Neural crest cell (in vitro differentiated cells): ENCODE measurements at regions not wholly inside any gene's neighbourhood (a gene's known extent, or its start where the extent isn't known, plus 50 kb on each side); places are given as distances from the start of the nearest gene placed in this dataset.

Experiments
- DNase-seq: peaks from one replicate; pipeline ENCODE4 v3.0.0; 2021; ENCODE audit warnings: low read depth, mixed read lengths, low spot score
- H3K27ac Mint-ChIP-seq: one replicate; pipeline ENCODE4 v1.8.0; 2021; ENCODE audit warnings: mild to moderate bottlenecking, mixed read lengths; ENCODE audit not compliant: unreplicated experiment
- H3K27me3 Mint-ChIP-seq: 2 replicates; pipeline ENCODE4 v1.8.0; 2021; ENCODE audit warnings: low read depth, mild to moderate bottlenecking, mixed read lengths
- H3K36me3 Mint-ChIP-seq: 2 replicates; pipeline ENCODE4 v1.8.0; 2021; ENCODE audit warnings: low read depth, mild to moderate bottlenecking, mixed read lengths
- H3K4me1 Mint-ChIP-seq: 2 replicates; pipeline ENCODE4 v1.8.0; 2021; ENCODE audit warnings: mixed read lengths
- H3K4me3 Mint-ChIP-seq: one replicate; pipeline ENCODE4 v1.8.0; 2021; ENCODE audit warnings: mild to moderate bottlenecking, mixed read lengths
- H3K9me3 Mint-ChIP-seq: 2 replicates; pipeline ENCODE4 v1.8.0; 2021; ENCODE audit warnings: mixed read lengths
- CTCF ChIP-seq: fragments of 200-600 bp; sonication (generic); conservative IDR thresholded peaks from 2 replicates; pipeline ENCODE4 v1.5.0; 2021; ENCODE audit warnings: antibody characterized with exemption, mild to moderate bottlenecking

- no peaks in the 10 kb centered on the region for H3K36me3 Mint-ChIP-seq
- no peaks in the 10 kb centered on the region for H3K4me1 Mint-ChIP-seq
- no peak overlapping the region for H3K27ac Mint-ChIP-seq
- DNase-seq = no peak
- no peak overlapping the region for H3K4me3 Mint-ChIP-seq
- TF ChIP-seq CTCF = no peak
- H3K27me3 Mint-ChIP-seq = no peaks in the 10 kb centered on the region
- H3K9me3 Mint-ChIP-seq = peaks cover 8% of the 10 kb centered on the region
These were observed 1812.2 kb downstream of the PCDH9 start for GRCh38 chr13:65417953-65418352.

GRCh38 chr13:65416784-65417183, 1813.4 kb downstream of the PCDH9 start:
- Mint-ChIP-seq H3K4me3 (no peak overlapping the region), H3K27me3 (no peaks in the 10 kb centered on the region), H3K27ac (no peak overlapping the region), H3K9me3 (peaks cover 3% of the 10 kb centered on the region), H3K36me3 (no peaks in the 10 kb centered on the region), H3K4me1 (no peaks in the 10 kb centered on the region)
- DNase-seq = no peak
- no peak for TF ChIP-seq CTCF

GRCh38 chr13:65414187-65414586, 1815.9 kb downstream of the PCDH9 start:
- no peak for DNase-seq
- H3K36me3 Mint-ChIP-seq = no peaks in the 10 kb centered on the region
- H3K27ac Mint-ChIP-seq = no peak overlapping the region
- no peak overlapping the region for H3K4me3 Mint-ChIP-seq
- no peak for TF ChIP-seq CTCF
- H3K9me3 Mint-ChIP-seq = no peaks in the 10 kb centered on the region
- H3K27me3 Mint-ChIP-seq = no peaks in the 10 kb centered on the region
- no peaks in the 10 kb centered on the region for H3K4me1 Mint-ChIP-seq

GRCh38 chr13:65411521-65411920, 1818.6 kb downstream of the PCDH9 start:
- Mint-ChIP-seq H3K4me3 (no peak overlapping the region), H3K27me3 (no peaks in the 10 kb centered on the region), H3K9me3 (no peaks in the 10 kb centered on the region), H3K4me1 (no peaks in the 10 kb centered on the region), H3K27ac (no peak overlapping the region), H3K36me3 (no peaks in the 10 kb centered on the region)
- no peak for TF ChIP-seq CTCF
- no peak for DNase-seq

- H3K4me1 Mint-ChIP-seq = no peaks in the 10 kb centered on the region
- H3K27me3 Mint-ChIP-seq = no peaks in the 10 kb centered on the region
- H3K9me3 Mint-ChIP-seq = no peaks in the 10 kb centered on the region
- TF ChIP-seq CTCF = no peak
- no peak for DNase-seq
- no peak overlapping the region for H3K27ac Mint-ChIP-seq
- no peak overlapping the region for H3K4me3 Mint-ChIP-seq
- H3K36me3 Mint-ChIP-seq = no peaks in the 10 kb centered on the region
These were observed 1819.3 kb downstream of the PCDH9 start for GRCh38 chr13:65410791-65411190.

GRCh38 chr13:65401315-65401714, 1828.8 kb downstream of the PCDH9 start:
- Mint-ChIP-seq H3K4me1 (no peaks in the 10 kb centered on the region), H3K9me3 (no peaks in the 10 kb centered on the region), H3K4me3 (no peak overlapping the region), H3K36me3 (no peaks in the 10 kb centered on the region), H3K27ac (no peak overlapping the region), H3K27me3 (no peaks in the 10 kb centered on the region)
- no peak for DNase-seq
- no peak for TF ChIP-seq CTCF
